K562 (cell line): ENCODE measurements at regions not wholly inside any gene's neighbourhood (a gene's known extent, or its start where the extent isn't known, plus 50 kb on each side); places are given as distances from the start of the nearest gene placed in this dataset.

ENCODE experiments used
- CREBBP ChIP-seq: IDR thresholded peaks from one replicate; pipeline ENCODE4 v1.6.1; 2012; ENCODE audit warnings: low read depth, mild to moderate bottlenecking, control low read depth, inconsistent platforms, low read length
- GATA2 ChIP-seq: sonication (generic); formaldehyde crosslinking; IDR thresholded peaks from 2 replicates; pipeline ENCODE4 v1.4.0; 2020; ENCODE audit warnings: mild to moderate bottlenecking, missing genetic modification reagents
- POLR2AphosphoS5 ChIP-seq: IDR thresholded peaks from 2 replicates; pipeline ENCODE4 v1.6.1; 2011; ENCODE audit warnings: mild to moderate bottlenecking, low read depth, low read length, moderate library complexity; ENCODE audit not compliant: control insufficient read depth, insufficient read depth
- REST ChIP-seq, 2 experiments: fragments of 450-650 bp; formaldehyde crosslinking in 1 of 2; IDR thresholded peaks; 2 replicates each; pipeline versions ENCODE4 v1.4.0 to v1.6.1; 2014 to 2020; ENCODE audit warnings: mild to moderate bottlenecking in 2 of 2, borderline replicate concordance in 1 of 2, low read depth in 1 of 2
- SREBF2 ChIP-seq: sonication (generic); formaldehyde crosslinking; IDR thresholded peaks from 2 replicates; pipeline ENCODE4 v1.4.0; 2020; ENCODE audit warnings: mild to moderate bottlenecking, missing genetic modification reagents
- ZNF324 ChIP-seq: fragments of 250-450 bp; sonication (Bioruptor Pico); IDR thresholded peaks from 2 replicates; pipeline ENCODE4 v1.4.0; 2020; ENCODE audit warnings: mild to moderate bottlenecking
- TF ChIP-seq, protein P1 (sequence below): fragments of 450-650 bp; IDR thresholded peaks from 2 replicates; pipeline ENCODE4 v1.6.1; 2016; ENCODE audit warnings: missing biosample characterization, missing genetic modification characterization
- TF ChIP-seq, protein P2 (sequence below): sonication (generic); formaldehyde crosslinking; IDR thresholded peaks from 2 replicates; pipeline ENCODE4 v1.8.0; 2023; ENCODE audit warnings: mild to moderate bottlenecking, missing genetic modification reagents

DNA sequence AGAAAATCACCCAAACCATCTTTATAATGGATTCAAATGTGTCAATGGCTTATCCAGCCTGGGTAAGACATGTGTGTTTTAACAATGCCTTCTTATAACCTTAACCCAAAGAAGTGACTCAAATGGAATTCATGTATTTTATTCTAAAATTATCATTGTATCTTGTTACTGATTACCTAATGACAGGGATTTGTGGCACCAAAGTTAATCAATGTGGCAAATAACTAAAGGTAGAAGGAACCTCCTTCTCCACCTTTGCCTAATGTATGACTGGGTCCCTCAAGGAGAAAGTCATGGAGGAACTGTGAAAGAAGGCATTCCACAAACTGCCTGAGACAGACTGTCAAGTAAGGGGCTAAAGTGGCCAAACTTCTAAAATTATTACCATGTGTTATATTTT, 84.4 kb upstream of the ITGA1 start:
- TF ChIP-seq REST (IDR thresholded peaks at IDR 0.05; ENCODE audit: borderline replicate concordance): no peak
- TF ChIP-seq REST (CRISPR knock-in tag; IDR thresholded peaks at IDR 0.05; ENCODE audit: low read depth): no peak
- TF ChIP-seq ZNF324 (CRISPR knock-in tag): no peak
- TF ChIP-seq GATA2 (CRISPR knock-in tag): no peak
- TF ChIP-seq CREBBP: no peak
- TF ChIP-seq, protein P1, sequence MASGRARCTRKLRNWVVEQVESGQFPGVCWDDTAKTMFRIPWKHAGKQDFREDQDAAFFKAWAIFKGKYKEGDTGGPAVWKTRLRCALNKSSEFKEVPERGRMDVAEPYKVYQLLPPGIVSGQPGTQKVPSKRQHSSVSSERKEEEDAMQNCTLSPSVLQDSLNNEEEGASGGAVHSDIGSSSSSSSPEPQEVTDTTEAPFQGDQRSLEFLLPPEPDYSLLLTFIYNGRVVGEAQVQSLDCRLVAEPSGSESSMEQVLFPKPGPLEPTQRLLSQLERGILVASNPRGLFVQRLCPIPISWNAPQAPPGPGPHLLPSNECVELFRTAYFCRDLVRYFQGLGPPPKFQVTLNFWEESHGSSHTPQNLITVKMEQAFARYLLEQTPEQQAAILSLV (tag): no peak
- TF ChIP-seq POLR2AphosphoS5: no peak
- TF ChIP-seq, protein P2, sequence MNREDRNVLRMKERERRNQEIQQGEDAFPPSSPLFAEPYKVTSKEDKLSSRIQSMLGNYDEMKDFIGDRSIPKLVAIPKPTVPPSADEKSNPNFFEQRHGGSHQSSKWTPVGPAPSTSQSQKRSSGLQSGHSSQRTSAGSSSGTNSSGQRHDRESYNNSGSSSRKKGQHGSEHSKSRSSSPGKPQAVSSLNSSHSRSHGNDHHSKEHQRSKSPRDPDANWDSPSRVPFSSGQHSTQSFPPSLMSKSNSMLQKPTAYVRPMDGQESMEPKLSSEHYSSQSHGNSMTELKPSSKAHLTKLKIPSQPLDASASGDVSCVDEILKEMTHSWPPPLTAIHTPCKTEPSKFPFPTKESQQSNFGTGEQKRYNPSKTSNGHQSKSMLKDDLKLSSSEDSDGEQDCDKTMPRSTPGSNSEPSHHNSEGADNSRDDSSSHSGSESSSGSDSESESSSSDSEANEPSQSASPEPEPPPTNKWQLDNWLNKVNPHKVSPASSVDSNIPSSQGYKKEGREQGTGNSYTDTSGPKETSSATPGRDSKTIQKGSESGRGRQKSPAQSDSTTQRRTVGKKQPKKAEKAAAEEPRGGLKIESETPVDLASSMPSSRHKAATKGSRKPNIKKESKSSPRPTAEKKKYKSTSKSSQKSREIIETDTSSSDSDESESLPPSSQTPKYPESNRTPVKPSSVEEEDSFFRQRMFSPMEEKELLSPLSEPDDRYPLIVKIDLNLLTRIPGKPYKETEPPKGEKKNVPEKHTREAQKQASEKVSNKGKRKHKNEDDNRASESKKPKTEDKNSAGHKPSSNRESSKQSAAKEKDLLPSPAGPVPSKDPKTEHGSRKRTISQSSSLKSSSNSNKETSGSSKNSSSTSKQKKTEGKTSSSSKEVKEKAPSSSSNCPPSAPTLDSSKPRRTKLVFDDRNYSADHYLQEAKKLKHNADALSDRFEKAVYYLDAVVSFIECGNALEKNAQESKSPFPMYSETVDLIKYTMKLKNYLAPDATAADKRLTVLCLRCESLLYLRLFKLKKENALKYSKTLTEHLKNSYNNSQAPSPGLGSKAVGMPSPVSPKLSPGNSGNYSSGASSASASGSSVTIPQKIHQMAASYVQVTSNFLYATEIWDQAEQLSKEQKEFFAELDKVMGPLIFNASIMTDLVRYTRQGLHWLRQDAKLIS (CRISPR knock-in tag): no peak
- no peak for TF ChIP-seq SREBF2 (CRISPR knock-in tag)
